Vagina (tissue), 2 donors: ENCODE measurements at regions not wholly inside any gene's neighbourhood (a gene's known extent, or its start where the extent isn't known, plus 50 kb on each side); places are given as distances from the start of the nearest gene placed in this dataset.

Experiments used
- CTCF ChIP-seq, 3 experiments: fragments of 450-650 bp in 2 of 3; fragments of 200-600 bp in 1 of 3; sonication (generic) in 1 of 3; IDR thresholded peaks; one replicate each; pipeline ENCODE4 v1.5.1; 2017 to 2019; ENCODE audit warnings: antibody characterized with exemption in 3 of 3, mild to moderate bottlenecking in 2 of 3, moderate library complexity in 2 of 3
- POLR2A ChIP-seq, 2 donors: fragments of 450-650 bp; IDR thresholded peaks; one replicate each; pipeline ENCODE4 v1.6.1; 2017; ENCODE audit warnings: antibody characterized with exemption in 2 of 2, mild to moderate bottlenecking in 2 of 2, moderate library complexity in 2 of 2
- POLR2AphosphoS5 ChIP-seq, 2 donors: sonication (generic); formaldehyde crosslinking; IDR thresholded peaks; one replicate each; pipeline ENCODE4 v1.9.0; 2017; ENCODE audit warnings: antibody characterized with exemption in 2 of 2, mild to moderate bottlenecking in 2 of 2, low read depth in 1 of 2; ENCODE audit not compliant: insufficient read depth in 1 of 2

GRCh38 chr5:165622864-165623536 is 2117.6 kb downstream of the MAT2B start:
- TF ChIP-seq CTCF (IDR thresholded peaks at IDR 0.05) (no peak), POLR2A (IDR thresholded peaks at IDR 0.05) (no peak), POLR2AphosphoS5 (IDR thresholded peaks at IDR 0.05; ENCODE audit: insufficient read depth in 1 of 2, low read depth in 1 of 2) (no peak)
